HG02885 (cell line): ENCODE measurements at regions not wholly inside any gene's neighbourhood (a gene's known extent, or its start where the extent isn't known, plus 50 kb on each side); places are given as distances from the start of the nearest gene placed in this dataset.
"Not testable (repeated sequence)": the region's sequence is repeated elsewhere in the genome, so short reads cannot be mapped to it uniquely, and the experiment has no call there.

Experiments used
- ATAC-seq: cut with Tn5 transposase; IDR thresholded peaks from one replicate; pipeline ENCODE4 v1.9.1; 2021; ENCODE audit warnings: mild to moderate bottlenecking; ENCODE audit not compliant: unreplicated experiment, poor library complexity

- ATAC-seq = no peak
Observed at GRCh38 chr6:50899306-50899870, 80.7 kb downstream of the TFAP2B start.

- ATAC-seq = no peak
Observed at GRCh38 chr6:50902260-50902659, 83.6 kb downstream of the TFAP2B start.

- no peak for ATAC-seq
Observed at GRCh38 chr6:50905297-50905696, 86.6 kb downstream of the TFAP2B start.

- no peak for ATAC-seq
Observed at GRCh38 chr6:50907565-50907964, 88.9 kb downstream of the TFAP2B start.

GRCh38 chr6:50913105-50913770 lies 94.6 kb downstream of the TFAP2B start:
- ATAC-seq = no peak

- ATAC-seq = not testable (repeated sequence)
Observed at GRCh38 chr6:50921378-50921777, 102.7 kb downstream of the TFAP2B start.

GRCh38 chr6:50921968-50922367 lies 103.3 kb downstream of the TFAP2B start:
- no peak for ATAC-seq

- no peak for ATAC-seq
Observed at GRCh38 chr6:50922579-50923525, 104.2 kb downstream of the TFAP2B start.

- no peak for ATAC-seq
Observed at GRCh38 chr6:50924758-50925157, 106.1 kb downstream of the TFAP2B start.

GRCh38 chr6:50925548-50925947 lies 106.9 kb downstream of the TFAP2B start:
- ATAC-seq = no peak

- ATAC-seq = no peak
Observed at GRCh38 chr6:50925981-50926380, 107.3 kb downstream of the TFAP2B start.

GRCh38 chr6:50927800-50928199 lies 109.1 kb downstream of the TFAP2B start:
- ATAC-seq = no peak

- no peak for ATAC-seq
Observed at GRCh38 chr6:50929323-50929722, 110.7 kb downstream of the TFAP2B start.

- no peak for ATAC-seq
Observed at GRCh38 chr6:50935442-50935841, 116.8 kb downstream of the TFAP2B start.

- ATAC-seq = no peak
Observed at GRCh38 chr6:50936277-50936681, 117.6 kb downstream of the TFAP2B start.

GRCh38 chr6:50939931-50940330 lies 121.3 kb downstream of the TFAP2B start:
- no peak for ATAC-seq

- no peak for ATAC-seq
Observed at GRCh38 chr6:50945789-50946188, 127.1 kb downstream of the TFAP2B start.

- ATAC-seq = no peak
Observed at GRCh38 chr6:50952092-50952907, 133.6 kb downstream of the TFAP2B start.

GRCh38 chr6:50956014-50956413 lies 137.3 kb downstream of the TFAP2B start:
- ATAC-seq = no peak

GRCh38 chr6:50958148-50958697 lies 139.6 kb downstream of the TFAP2B start:
- no peak for ATAC-seq
